Limb (tissue), 2 donors: ENCODE measurements at regions not wholly inside any gene's neighbourhood (a gene's known extent, or its start where the extent isn't known, plus 50 kb on each side); places are given as distances from the start of the nearest gene placed in this dataset.
"Not testable (repeated sequence)": the region's sequence is repeated elsewhere in the genome, so short reads cannot be mapped to it uniquely, and the experiment has no call there.

Source experiments
- DNase-seq, 2 donors: peaks; one replicate each; pipeline ENCODE4 v3.0.0-alpha.2; 2016; ENCODE audit errors: extremely low spot score in 2 of 2

- not testable (repeated sequence) for DNase-seq
Observed at GRCh38 chr6:19584207-19584606, 253.0 kb upstream of the ID4 start.

- DNase-seq, result no peak
Observed at GRCh38 chr6:19587238-19587942, 249.8 kb upstream of the ID4 start.

- DNase-seq, result no peak
Observed at GRCh38 chr6:19590501-19591131, 246.6 kb upstream of the ID4 start.

- no peak for DNase-seq
Observed at GRCh38 chr6:19597809-19598320, 239.3 kb upstream of the ID4 start.

- DNase-seq, result no peak
Observed at GRCh38 chr6:19599796-19600464, 237.2 kb upstream of the ID4 start.

- no peak for DNase-seq
Observed at GRCh38 chr6:19602434-19603013, 234.6 kb upstream of the ID4 start.

GRCh38 chr6:19603721-19604120, 233.4 kb upstream of the ID4 start:
- no peak for DNase-seq

GRCh38 chr6:19605624-19606023, 231.5 kb upstream of the ID4 start:
- no peak for DNase-seq

GRCh38 chr6:19608546-19608945, 228.6 kb upstream of the ID4 start:
- DNase-seq, result no peak

GRCh38 chr6:19609972-19610641, 227.1 kb upstream of the ID4 start:
- no peak for DNase-seq

- DNase-seq, result not testable (repeated sequence)
Observed at GRCh38 chr6:19612672-19613466, 224.3 kb upstream of the ID4 start.

- no peak for DNase-seq
Observed at GRCh38 chr6:19613678-19614077, 223.5 kb upstream of the ID4 start.

- DNase-seq, result no peak
Observed at GRCh38 chr6:19616022-19616421, 221.1 kb upstream of the ID4 start.

- DNase-seq, result no peak
Observed at GRCh38 chr6:19632230-19632629, 204.9 kb upstream of the ID4 start.

GRCh38 chr6:19632786-19633185, 204.4 kb upstream of the ID4 start:
- no peak for DNase-seq

- DNase-seq, result no peak
Observed at GRCh38 chr6:19635728-19636127, 201.4 kb upstream of the ID4 start.

GRCh38 chr6:19637010-19637409, 200.2 kb upstream of the ID4 start:
- no peak for DNase-seq

- DNase-seq, result no peak
Observed at GRCh38 chr6:19638931-19639330, 198.2 kb upstream of the ID4 start.

- DNase-seq, result no peak
Observed at GRCh38 chr6:19643287-19643686, 193.9 kb upstream of the ID4 start.

GRCh38 chr6:19643713-19644112, 193.5 kb upstream of the ID4 start:
- no peak for DNase-seq

GRCh38 chr6:19655744-19656143, 181.4 kb upstream of the ID4 start:
- no peak for DNase-seq
